GM19467 (cell line): ENCODE measurements at regions not wholly inside any gene's neighbourhood (a gene's known extent, or its start where the extent isn't known, plus 50 kb on each side); places are given as distances from the start of the nearest gene placed in this dataset.
"Not testable (repeated sequence)": the region's sequence is repeated elsewhere in the genome, so short reads cannot be mapped to it uniquely, and the experiment has no call there.

Experiments
- ATAC-seq: cut with Tn5 transposase; IDR thresholded peaks from one replicate; pipeline ENCODE4 v1.9.1; 2021; ENCODE audit warnings: mild to moderate bottlenecking, moderate library complexity; ENCODE audit not compliant: unreplicated experiment

DNA sequence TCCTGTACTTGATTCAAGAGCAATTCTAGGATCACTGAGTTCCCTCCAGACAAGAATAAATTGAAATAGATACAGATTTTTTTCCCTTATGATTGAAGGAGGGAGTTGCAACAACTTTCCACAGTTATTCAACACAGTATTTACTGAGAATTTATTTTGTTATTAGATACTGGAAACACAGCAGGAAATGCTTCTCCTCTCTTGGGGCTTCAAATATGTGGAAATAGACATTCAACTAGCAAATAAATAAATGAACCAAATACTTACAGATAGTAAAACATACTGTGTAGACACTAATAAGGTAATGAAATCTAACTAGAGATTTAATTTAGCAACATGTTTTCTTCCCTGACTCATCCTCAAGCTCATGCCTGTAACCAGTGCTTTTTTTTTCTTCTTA, 169.2 kb downstream of the LNPK start:
- no peak for ATAC-seq

DNA sequence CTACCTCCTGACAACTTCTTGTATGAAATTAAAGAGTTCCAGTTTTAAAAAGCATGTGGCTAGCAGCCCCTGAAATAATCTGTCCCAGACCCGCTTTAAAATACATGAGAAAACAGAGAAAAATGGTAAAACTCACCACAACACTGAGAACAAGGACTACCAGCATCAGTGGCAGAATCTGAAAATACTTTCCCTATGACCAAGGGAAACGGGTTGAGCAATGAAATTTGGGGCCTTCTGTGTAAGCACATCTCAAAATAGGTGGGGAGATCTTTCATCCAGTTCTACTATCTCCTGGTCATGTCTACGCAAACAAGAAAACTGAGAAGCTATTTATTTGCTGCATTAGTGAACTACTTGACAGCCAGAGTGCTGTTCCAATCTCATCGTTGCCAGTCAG, 172.3 kb downstream of the LNPK start:
- ATAC-seq, result no peak

DNA sequence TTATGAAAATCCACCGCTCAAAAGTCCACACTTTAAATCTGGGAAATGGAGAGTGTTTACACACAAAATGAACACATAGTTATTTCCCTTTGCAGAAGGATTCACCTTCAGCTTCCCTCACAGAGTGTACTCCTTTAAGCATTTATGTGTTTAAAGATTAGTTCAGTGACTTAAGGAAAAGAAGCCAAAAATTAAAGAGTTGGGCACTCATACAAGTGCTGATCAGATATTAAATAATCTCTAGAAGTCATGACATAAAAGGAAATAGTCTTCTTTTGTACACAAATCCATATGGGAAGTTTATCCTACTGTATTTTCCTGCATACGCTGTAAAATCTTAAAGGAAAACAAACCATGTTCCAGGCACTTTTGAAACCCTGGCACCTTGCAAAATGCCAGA, 174.2 kb downstream of the LNPK start:
- ATAC-seq, result no peak

DNA sequence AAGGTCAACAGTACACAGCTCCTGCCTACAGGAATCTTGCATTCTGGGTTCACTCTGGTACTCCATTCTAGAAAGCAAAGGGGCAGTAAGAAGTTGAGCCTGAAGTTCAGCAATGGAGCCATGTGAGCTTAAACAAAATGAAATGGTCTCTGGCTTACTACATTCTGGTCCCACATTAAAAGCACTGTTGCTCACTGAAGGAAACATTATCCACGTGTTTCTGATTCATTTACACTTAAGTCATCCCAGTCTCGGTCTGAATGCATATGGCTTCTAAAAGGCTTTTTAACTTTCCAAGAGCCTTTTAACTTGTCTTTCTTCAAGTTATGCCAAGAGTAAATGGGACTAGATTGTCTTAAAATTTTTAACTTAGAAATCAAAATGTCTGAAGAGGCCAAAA, 177.8 kb downstream of the LNPK start:
- ATAC-seq, result no peak

DNA sequence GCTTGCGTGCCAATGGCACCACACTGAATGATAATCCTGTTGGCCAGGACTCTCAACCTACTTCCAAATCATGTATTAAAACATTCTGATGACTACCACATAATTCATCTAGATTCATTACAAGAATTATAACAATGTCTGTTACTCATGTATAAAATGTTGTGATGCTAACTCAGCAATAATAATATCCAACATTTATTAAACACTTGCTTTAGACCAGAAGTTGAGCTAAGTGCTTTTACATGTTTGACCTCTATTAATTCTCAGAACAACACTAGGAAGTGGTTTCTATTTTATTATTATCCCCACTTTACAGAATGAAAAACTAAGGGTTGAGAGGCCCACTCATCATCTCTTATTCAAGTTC, 178.4 kb downstream of the LNPK start:
- no peak for ATAC-seq

DNA sequence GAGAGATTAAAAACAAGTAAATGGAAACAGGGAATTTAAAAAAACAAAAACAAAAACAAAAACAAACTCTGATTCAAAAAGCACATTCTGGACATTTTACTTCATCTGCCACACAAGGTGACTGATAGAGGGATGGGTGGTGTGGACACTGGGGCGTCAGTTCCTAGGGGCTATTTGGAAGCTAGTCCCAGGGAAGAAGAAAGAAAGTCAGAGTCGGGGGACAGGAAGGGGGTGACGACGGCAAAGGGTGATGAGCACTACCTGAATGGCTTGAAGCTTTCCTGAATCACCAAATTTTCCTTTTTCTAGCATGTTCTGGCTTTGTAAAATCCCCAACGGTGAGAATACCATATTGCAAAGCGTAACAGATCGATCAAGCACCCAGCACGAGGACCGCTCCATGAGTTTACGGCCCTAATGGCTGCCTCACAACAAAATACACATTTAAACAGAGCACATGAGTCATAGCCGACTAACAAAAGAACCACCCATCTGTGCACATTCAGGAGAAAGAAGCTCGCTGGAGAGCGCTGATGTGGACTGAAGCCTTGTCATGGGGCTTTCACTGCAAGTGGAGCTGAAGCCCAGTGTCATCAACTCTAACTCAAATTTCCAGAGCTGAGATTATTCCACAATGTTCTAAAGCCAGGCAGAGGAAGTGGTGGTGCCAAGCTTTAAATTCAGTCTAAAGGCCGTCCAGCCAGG, 178.9 kb downstream of the LNPK start:
- no peak for ATAC-seq

DNA sequence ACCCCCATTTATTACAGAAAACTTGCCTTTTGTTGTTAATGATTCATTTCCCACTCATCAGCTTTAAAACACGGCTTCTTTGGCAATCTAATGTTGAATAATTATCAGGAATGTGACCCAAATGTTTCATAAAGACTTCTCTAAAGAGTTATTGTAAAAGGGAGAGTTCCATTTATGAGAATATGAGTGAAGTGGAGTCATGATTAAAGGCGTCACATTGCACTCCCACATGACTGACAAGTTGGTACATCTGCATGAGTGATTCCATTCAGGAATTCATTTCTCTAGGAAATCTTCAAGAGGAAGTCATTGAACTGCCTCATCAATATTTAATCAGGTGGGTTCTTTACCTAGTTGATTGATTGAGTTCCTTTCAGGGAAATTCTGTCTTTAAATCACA, 184.8 kb downstream of the LNPK start:
- no peak for ATAC-seq

DNA sequence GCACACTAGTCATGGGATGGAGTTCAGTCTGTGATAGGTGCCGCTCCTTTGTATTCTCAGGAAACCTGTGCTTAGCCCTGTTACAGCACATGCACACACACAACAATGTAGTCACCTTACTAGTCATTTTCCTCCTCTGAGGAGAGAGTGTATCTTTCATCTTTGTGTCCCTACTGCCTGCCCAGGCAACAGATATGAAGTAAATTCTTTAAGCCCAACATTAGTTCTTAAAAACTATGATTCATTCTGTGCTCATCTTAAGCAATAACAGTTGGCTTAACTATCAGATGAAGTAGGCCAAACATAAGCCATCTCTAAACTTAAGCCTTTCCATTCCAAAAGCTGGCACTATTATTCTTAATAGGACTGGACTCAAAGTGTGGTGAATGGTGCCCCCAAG, 186.5 kb downstream of the LNPK start:
- ATAC-seq, result no peak

DNA sequence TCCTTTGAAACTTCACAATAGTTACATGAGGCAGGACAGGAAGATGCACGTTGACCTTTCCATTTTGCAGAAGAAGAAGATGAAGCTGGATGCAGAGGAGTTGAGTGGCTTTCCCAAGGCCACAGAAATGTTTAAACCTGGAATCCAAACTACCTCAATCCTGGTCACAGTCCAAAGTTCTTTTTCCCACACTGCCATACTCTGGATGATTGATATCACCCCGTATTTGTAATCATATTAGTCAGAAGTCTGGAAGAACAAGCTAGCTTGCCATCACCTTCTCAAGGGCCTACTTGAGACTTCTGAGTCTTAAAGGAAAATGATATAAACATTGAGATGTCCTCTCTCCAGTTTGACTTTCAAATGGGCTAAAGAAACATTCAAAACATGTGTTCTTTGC, 190.1 kb downstream of the LNPK start:
- no peak for ATAC-seq

DNA sequence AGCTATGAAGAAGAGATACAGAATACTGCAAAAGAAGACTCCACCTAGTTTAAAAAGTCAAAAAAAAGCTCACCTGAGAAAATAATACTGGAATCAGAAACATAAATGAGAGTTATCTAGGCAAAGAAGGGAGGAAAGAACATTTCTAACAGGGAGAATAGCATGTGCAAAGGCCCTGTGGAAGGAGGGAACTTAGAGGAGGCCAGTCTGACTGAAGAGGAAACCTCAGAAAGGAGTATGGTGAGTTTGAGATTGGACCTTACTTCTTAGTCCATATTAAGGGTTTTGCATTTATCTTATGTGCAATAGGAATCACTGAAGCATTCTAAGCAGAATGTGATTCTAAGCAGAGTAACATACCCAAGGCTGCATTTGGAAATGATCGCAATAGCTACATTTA, 193.2 kb downstream of the LNPK start:
- no peak for ATAC-seq

DNA sequence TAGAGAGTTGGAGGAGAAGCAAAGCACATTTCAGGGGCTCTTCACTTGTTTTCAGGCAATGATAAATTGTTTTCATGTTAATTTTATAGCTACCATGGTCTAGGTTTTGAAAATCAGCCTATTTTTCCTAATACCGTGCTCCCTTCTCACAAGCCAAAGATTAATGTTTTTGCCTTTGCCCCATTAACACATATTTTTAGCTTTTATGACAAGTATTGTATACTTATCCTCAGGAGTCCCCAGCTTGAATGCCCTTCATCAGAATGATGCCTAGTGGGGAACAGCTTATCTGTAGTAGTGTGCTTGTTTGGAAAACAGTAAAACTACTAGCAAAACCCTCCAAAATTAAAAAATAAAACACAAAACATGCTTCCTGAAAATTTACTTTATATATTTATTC, 194.0 kb downstream of the LNPK start:
- ATAC-seq, result no peak

DNA sequence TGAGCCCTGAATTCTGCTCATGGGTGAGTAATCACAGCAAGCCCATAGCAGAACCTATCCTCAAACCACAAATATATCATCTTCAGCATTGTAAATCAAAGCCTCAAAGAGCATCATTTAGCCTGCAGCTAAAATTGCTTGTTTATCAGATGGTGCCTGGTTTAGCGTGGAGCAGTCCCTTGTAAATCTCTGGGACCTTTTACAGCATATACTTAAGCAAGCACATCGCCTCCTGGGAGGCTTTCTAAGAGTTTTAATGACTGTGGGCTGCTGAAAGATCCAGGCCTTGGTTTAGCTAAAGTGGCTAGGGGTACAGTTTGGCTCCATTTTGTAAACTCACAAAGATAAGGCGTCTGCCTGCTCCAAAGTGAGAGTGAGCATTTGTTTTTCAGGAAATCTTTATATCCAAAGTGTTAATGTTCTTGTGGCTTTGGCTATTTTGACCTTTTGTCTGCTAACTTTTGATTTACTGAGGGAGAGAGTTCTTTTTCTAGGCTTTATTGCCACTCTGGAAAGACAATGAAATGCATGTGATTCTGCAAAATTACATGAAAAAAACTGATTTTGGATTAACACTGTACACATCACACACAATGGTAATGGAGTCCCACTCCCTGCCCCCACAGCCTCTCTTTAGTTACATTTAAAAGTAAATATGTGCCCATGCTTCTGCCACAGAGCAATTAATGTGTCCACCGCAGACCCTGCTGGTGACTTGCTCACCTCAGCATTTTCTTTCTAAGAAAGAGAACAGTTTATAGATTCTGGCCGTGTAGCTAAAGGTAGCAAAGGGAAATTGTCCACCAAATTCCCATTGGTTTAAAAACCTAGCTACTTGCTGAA, 194.8 kb downstream of the LNPK start:
- no peak for ATAC-seq

DNA sequence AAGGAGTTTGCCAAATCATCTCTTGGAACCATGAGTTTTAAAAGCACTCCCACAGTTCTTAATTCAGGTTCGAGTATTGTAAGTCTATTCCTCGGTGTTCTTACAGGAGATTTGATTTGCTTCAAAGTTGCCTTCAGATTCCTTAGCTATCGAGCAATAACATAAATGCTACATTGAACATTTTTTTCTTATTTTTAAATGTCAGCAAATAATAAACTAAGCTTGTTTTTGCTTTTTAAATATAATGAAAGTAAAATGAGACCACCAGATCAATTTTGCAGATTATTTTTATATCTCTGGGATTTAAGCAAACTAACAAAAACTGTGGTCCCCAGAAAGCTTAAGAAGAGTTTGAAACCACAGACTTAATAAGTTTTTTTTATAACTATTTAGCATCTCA, 195.5 kb downstream of the LNPK start:
- no peak for ATAC-seq

DNA sequence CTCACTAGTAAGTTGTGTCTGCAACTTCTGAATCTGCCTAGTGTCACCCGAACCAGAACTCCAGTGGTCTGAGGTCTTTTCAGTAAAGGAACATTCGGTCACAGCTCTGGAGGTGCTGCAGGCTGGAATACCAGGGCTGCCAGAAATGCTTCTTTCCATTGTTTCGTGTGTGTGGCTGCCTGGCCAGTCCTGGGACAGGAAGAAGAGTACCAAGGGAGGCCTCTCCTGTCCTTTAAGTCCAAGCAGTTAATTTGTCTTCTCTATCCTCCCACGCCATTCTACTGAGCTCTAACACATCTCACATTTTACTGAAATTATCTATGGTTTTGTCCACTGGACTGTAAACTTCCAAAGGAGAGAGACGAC, 196.0 kb downstream of the LNPK start:
- no peak for ATAC-seq

DNA sequence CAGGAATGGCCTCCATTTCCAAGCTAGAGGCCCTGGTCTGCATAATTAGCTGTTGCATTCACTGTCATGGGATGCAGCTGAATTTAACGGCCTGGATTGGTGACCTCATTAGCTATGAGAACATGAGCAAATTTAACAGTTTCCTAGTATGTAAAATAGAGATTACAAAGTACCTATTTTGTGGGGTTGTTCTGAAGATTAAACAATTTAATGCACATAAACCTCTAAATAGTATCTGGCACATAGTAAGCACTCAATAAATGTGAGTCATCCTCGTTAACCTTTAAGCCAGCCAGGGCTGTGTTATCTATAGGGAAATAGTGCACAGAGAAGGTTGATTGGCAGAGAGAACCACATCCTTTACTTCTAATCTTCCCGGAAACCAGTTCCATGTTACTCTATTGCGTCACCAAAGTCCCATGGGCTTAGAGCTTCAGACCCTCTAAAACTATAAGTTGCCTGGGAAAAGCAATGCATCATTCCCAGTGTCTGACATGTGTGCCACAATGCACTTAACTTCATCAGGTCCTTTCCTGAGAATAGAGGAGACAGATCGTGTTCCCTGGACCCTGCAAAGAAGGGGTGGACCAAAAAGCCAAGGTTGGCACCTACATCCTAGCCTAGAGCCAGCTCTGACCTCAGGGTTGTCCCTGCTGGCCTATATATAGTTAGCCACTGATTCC, 196.5 kb downstream of the LNPK start:
- ATAC-seq, result no peak

DNA sequence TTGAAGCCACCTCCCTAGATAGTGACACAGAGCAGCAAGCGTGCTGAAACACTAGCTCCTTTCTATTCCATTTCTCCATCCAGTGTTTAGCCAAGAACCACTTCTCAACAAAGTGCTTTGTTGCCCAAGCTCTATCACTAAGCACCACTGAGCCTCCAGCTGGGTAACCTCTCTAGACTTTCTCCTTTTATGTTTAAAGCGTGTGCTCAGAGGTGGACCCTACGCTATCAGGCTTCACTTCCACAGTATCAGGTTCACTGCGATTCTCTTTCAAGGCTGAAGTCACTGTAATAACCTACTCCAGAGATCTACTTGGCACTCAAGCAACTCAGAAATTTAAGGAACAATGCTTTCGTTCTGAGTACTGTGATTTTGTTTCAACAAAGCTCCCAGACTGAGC, 197.9 kb downstream of the LNPK start:
- ATAC-seq, result no peak

DNA sequence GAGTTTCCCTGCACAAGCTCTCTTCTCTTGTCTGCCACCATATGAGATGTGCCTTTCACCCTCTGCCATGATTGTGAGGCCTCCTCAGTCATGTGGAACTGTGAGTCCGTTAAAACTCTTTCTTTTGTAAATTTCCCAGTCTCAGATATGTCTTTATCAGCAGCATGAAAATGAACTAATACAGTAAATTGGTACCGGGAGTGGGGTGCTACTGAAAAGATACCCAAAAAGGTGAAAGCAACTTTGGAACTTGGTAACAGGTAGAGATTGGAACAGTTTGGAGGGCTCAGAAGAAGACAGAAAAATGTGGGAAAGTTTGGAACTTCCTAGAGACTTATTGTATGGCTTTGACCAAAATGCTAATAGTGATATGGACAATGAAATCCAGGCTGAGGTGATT, 205.6 kb downstream of the LNPK start:
- not testable (repeated sequence) for ATAC-seq

DNA sequence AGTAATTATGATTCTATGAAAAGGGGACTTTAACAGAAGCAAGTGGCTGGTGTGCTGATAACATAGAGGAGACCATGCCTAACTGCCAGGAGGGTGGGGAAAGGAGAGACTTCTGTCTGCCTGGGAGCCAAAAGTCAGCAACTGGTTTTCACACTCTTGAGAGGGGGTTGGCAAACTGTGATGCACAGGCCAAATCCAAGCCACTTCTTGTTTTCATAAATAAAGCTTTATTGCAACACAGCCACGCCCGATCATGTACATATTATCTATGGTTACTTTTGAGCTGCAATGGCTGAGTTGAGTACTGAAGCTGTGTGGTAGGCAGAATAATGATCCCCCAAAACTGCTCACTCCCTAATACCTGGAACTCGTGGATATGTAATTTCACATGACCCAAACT, 208.4 kb downstream of the LNPK start:
- no peak for ATAC-seq

DNA sequence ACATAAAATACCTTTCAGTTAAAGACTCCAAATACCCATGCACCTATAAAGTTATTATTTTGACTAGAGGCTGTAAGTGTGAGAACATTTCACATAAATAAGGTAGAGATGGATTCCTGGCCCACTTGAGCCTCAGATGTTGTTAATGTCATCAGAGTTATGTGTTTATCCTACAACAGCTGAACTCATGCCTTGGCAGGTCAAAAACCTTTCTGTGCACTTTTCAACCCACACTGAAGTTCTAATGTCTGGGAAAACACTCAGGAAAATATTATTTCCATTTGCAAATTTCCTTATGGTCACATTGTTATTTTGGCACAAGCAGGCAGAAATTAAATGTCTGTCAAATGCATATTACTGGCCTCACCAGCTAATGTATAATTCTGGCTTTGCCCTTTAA, 209.2 kb downstream of the LNPK start:
- ATAC-seq, result no peak

DNA sequence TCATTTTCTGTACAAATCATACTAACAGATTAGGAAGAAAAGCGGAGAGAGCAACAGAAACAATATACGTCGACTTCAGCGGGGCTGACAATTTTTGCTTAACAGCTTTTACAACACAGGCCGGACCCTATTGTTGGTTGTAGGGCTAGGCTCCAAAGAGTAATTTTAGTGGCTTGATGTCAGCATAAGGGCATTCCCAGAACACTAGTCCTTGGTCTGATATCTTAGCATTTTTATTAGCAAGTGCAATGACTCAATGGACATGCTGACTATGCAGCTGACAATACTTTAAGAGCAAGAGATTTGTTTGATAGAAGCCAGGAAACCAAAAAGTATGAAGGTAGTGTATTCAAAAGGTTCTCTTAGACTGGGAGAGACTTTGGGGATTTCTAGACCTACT, 209.9 kb downstream of the LNPK start:
- no peak for ATAC-seq

DNA sequence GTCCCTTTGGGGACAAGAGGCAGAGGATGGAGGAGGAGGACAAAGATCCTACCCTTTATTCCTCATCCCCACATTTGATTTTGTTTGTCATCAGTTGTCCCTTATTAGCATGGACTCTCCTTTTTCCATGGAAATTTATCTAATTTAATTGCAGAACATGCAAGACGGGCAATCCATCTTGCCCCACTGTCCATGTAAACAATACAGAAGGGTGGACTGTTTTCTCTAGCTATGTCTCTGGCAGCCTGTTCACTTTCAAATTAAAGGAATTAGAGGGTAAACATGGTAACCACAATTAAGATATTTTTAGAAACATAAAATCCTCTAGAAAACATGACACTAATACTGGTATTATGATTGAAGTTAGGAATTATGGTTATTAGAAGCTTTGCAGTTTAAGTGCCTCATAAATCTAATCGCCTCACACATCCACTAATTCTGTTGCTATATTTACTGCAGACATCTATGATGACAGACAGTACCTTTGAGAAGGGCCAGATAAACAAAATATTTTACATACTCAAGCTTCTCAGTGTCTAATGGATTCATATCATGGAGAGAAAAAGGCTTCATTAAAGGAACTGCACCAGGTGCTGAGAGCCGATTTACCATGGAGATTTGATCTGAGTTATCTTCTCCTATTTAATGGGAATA, 215.5 kb downstream of the LNPK start:
- ATAC-seq, result no peak

DNA sequence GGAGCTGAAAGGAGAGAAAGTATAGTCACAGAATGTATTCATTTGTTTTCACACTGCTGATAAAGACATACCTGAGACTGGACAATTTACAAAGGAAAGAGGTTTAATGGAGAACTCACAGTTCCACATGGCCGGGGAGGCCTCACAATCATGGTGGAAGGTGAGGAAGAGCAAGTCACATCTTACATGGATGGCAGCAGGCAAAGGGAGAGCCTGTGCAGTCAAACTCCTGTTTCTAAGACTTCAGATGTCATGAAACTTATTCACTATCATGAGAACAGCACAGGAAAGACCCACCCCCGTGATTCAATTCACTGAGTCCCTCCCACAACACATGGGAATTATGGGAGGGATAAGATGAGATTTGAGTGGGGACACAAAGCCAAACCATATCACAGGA, 224.7 kb downstream of the LNPK start:
- ATAC-seq, result not testable (repeated sequence)
